CD4-positive, CD25-positive, alpha-beta regulatory T cell (primary cell): ENCODE measurements at regions not wholly inside any gene's neighbourhood (a gene's known extent, or its start where the extent isn't known, plus 50 kb on each side); places are given as distances from the start of the nearest gene placed in this dataset.

Experiments
- ATAC-seq, 2 donors: fragments of 150-1000 bp; cut with Tn5 transposase; one replicate each; pipeline ENCODE4 v1.10.0; 2021; ENCODE audit warnings: low read depth in 2 of 2, moderate number of reproducible peaks in 2 of 2, moderate library complexity in 1 of 2
- DNase-seq, 3 donors: peaks; one replicate each; pipeline versions ENCODE4 v3.0.0 to v3.0.0-alpha.2; 2012 to 2022; ENCODE audit warnings: mixed read lengths in 1 of 3
- H3K27ac ChIP-seq: one replicate; pipeline ENCODE4 v1.7.0; 2013; ENCODE audit warnings: mild to moderate bottlenecking, low read length; ENCODE audit not compliant: insufficient read depth, poor library complexity, severe bottlenecking
- H3K27me3 ChIP-seq: one replicate; pipeline ENCODE4 v1.7.0; 2013; ENCODE audit warnings: low read length; ENCODE audit not compliant: control insufficient read depth, insufficient read depth
- H3K36me3 ChIP-seq: one replicate; pipeline ENCODE4 v1.7.0; 2013; ENCODE audit warnings: mild to moderate bottlenecking, low read length, moderate library complexity; ENCODE audit not compliant: control insufficient read depth, insufficient read depth
- H3K4me1 ChIP-seq: 2 replicates; pipeline ENCODE4 v1.7.0; 2013; ENCODE audit warnings: mild to moderate bottlenecking, low read length; ENCODE audit not compliant: insufficient read depth, control insufficient read depth, poor library complexity, severe bottlenecking
- H3K4me3 ChIP-seq: one replicate; pipeline ENCODE4 v1.7.0; 2013; ENCODE audit warnings: low read depth, mild to moderate bottlenecking, low read length, moderate library complexity
- H3K9me3 ChIP-seq, 2 experiments: 1 replicate in 1 of 2; 2 replicates in 1 of 2; pipeline ENCODE4 v1.7.0; 2013; ENCODE audit warnings: low read length in 2 of 2, mild to moderate bottlenecking in 1 of 2, moderate library complexity in 1 of 2; ENCODE audit not compliant: control insufficient read depth in 2 of 2
- H3K27ac Mint-ChIP-seq, 3 donors: one replicate each; pipeline ENCODE4 v1.8.0; 2020 to 2022; ENCODE audit warnings: mild to moderate bottlenecking in 3 of 3, mixed read lengths in 3 of 3, moderate library complexity in 2 of 3
- H3K27me3 Mint-ChIP-seq: one replicate; pipeline ENCODE4 v1.8.0; 2022; ENCODE audit warnings: mild to moderate bottlenecking, mixed read lengths
- H3K36me3 Mint-ChIP-seq: one replicate; pipeline ENCODE4 v1.8.0; 2020; ENCODE audit warnings: mixed read lengths
- H3K4me1 Mint-ChIP-seq, 4 donors: one replicate each; pipeline ENCODE4 v1.8.0; 2020 to 2022; ENCODE audit warnings: mixed read lengths in 4 of 4, mild to moderate bottlenecking in 1 of 4
- H3K4me3 Mint-ChIP-seq, 4 donors: one replicate each; pipeline ENCODE4 v1.8.0; 2020 to 2022; ENCODE audit warnings: mild to moderate bottlenecking in 4 of 4, mixed read lengths in 4 of 4, moderate library complexity in 3 of 4
- H3K9me3 Mint-ChIP-seq, 7 donors: one replicate each; pipeline ENCODE4 v1.8.0; 2020 to 2022; ENCODE audit warnings: mixed read lengths in 7 of 7, mild to moderate bottlenecking in 3 of 7, moderate library complexity in 2 of 7

DNA sequence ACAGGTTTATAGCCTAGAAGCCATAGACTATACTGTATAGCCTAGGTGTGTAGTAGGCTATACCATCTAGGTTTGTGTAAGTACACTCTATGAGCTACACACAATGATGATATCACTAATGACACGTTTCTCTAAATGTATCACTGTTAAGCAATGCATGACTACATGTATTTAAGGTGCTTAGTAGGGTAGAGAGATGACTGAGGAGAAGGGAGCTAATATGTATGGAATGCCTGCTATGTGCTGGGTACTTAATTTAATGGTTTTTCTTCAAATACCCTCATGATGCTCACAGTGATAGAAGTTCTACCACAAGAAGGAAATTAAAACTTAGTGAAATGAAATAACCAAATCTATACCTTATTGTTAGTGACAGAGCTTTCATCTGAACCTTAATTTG, 1785.5 kb downstream of the EFNA5 start:
- no peaks in the 10 kb centered on the region for H3K36me3 Mint-ChIP-seq
- H3K27ac Mint-ChIP-seq: no peak overlapping the region
- Histone ChIP-seq H3K4me1 (no peaks in the 10 kb centered on the region), H3K27ac (no peak overlapping the region), H3K4me3 (no peak overlapping the region), H3K27me3 (no peaks in the 10 kb centered on the region), H3K9me3 (peaks cover 0 to 6% of the 10 kb centered on the region in 2 experiments), H3K36me3 (no peaks in the 10 kb centered on the region)
- H3K4me3 Mint-ChIP-seq: no peak overlapping the region
- no peaks in the 10 kb centered on the region for H3K27me3 Mint-ChIP-seq
- no peak for ATAC-seq
- H3K4me1 Mint-ChIP-seq: no peaks in the 10 kb centered on the region
- DNase-seq: no peak
- H3K9me3 Mint-ChIP-seq: peaks cover 3 to 13% (median 7%) of the 10 kb centered on the region in 7 donors

DNA sequence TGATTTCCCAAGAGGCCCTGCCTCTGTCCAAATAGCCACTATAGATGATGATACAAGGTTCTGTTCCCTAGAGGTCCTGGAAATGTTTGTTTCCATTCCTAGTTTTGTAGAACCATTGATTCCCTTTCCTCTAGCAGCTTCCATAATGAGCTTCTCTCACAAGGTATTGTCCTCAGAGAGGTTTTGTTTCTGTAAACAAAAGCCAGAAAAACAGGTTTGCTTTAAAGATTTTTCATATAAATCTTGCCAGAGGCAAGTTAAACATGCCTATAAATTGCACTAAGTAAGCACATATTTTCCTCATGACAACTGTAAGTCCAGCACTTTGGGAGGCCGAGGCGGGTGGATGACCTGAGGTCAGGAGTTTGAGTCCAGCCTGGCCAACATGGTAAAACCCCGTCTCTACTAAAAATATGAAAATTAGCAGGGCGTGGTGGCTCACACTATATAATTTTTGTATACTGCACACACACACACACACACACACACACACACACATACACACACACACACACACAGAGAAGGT, 1787.7 kb downstream of the EFNA5 start:
- peaks cover 3 to 13% (median 7%) of the 10 kb centered on the region in 7 donors for H3K9me3 Mint-ChIP-seq
- ATAC-seq (no peak), DNase-seq (no peak)
- no peaks in the 10 kb centered on the region for H3K27me3 Mint-ChIP-seq
- Histone ChIP-seq H3K4me1 (no peaks in the 10 kb centered on the region), H3K4me3 (no peak overlapping the region), H3K36me3 (no peaks in the 10 kb centered on the region), H3K27me3 (no peaks in the 10 kb centered on the region), H3K9me3 (peaks cover 0 to 6% of the 10 kb centered on the region in 2 experiments), H3K27ac (no peak overlapping the region)
- no peaks in the 10 kb centered on the region for H3K36me3 Mint-ChIP-seq
- H3K27ac Mint-ChIP-seq: no peak overlapping the region
- H3K4me1 Mint-ChIP-seq: no peaks in the 10 kb centered on the region
- no peak overlapping the region for H3K4me3 Mint-ChIP-seq

DNA sequence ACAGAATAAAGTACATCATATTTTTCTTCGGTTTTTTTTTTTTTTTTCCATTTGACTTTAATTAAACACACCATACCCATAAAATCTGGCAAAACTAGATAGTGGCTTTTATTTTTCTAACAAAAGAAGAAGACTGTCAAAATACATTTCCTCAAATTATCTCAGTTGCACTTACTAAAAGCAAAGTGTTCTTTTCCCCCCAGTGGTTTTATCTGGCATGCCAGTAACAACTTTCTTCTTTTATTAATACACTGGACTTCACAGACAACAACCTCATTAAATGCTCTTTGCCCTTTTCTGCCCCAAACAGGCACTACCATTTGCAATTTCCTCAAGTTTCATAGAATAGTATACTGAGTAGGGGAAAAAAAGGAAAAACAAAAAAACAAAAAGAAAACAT, 1792.3 kb downstream of the EFNA5 start:
- Histone ChIP-seq H3K4me1 (no peaks in the 10 kb centered on the region), H3K9me3 (peaks cover 2 to 3% of the 10 kb centered on the region in 2 experiments), H3K36me3 (no peaks in the 10 kb centered on the region), H3K27ac (no peak overlapping the region), H3K27me3 (no peaks in the 10 kb centered on the region), H3K4me3 (no peak overlapping the region)
- H3K4me1 Mint-ChIP-seq: no peaks in the 10 kb centered on the region
- no peaks in the 10 kb centered on the region for H3K27me3 Mint-ChIP-seq
- no peak for ATAC-seq
- H3K4me3 Mint-ChIP-seq: no peak overlapping the region
- H3K27ac Mint-ChIP-seq: no peak overlapping the region
- DNase-seq: no peak
- H3K9me3 Mint-ChIP-seq: peaks cover 0 to 8% (median 5%) of the 10 kb centered on the region in 7 donors
- no peaks in the 10 kb centered on the region for H3K36me3 Mint-ChIP-seq

DNA sequence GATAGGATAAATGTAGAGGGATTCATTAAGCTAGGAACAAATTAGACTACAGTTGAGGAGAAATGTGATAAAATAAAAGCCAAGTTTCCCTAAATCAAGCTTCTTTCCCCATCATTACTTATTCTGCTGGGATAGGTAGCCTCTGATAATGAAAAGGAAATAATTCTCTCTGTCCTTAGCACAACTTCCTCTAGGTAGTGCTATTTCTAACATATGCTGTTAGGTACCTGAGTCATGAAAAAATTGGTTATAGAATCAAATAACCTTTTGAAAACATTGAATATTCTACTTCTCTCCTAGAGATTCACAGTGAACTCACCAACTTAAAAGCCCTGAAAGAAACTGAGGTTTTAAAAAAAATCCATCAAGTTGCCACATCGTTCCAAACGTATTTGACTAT, 1793.1 kb downstream of the EFNA5 start:
- no peak for DNase-seq
- Mint-ChIP-seq H3K9me3 (peaks cover 0 to 16% (median 5%) of the 10 kb centered on the region in 7 donors), H3K27ac (no peak overlapping the region)

DNA sequence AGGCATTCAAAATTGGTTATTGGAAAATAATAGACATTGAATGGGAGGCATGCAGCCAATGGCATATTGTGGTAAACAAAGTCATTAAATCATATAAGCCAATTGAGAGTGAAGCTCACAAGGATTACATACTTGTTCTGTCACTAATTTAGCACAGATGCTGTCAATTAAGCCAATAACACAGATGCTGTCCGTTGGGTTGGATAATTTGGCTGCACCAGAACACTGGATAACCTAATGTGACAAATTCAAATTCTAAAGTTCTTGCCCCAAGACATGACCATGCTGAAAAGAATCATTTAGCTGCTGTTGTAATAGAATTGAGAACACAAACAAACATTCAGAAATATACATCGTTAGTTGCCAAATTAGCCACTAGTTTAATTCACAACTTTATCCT, 1796.4 kb downstream of the EFNA5 start:
- Mint-ChIP-seq H3K27ac (no peak overlapping the region), H3K36me3 (no peaks in the 10 kb centered on the region), H3K9me3 (peaks cover 0 to 17% (median 8%) of the 10 kb centered on the region in 7 donors), H3K27me3 (no peaks in the 10 kb centered on the region), H3K4me1 (no peaks in the 10 kb centered on the region), H3K4me3 (no peak overlapping the region)
- no peak for ATAC-seq
- H3K4me3 ChIP-seq: no peak overlapping the region
- H3K27me3 ChIP-seq: no peaks in the 10 kb centered on the region
- no peaks in the 10 kb centered on the region for H3K36me3 ChIP-seq
- peaks cover 0 to 10% of the 10 kb centered on the region in 2 experiments for H3K9me3 ChIP-seq
- no peak for DNase-seq
- no peaks in the 10 kb centered on the region for H3K4me1 ChIP-seq
- H3K27ac ChIP-seq: no peak overlapping the region

More for the DNA sequence above, 1793.1 kb downstream of the EFNA5 start:
- ATAC-seq: no peak
- Histone ChIP-seq H3K4me1 (no peaks in the 10 kb centered on the region), H3K27me3 (no peaks in the 10 kb centered on the region), H3K4me3 (no peak overlapping the region), H3K27ac (no peak overlapping the region), H3K36me3 (no peaks in the 10 kb centered on the region), H3K9me3 (peaks cover 0 to 4% of the 10 kb centered on the region in 2 experiments)
- no peaks in the 10 kb centered on the region for H3K36me3 Mint-ChIP-seq
- no peak overlapping the region for H3K4me3 Mint-ChIP-seq
- no peaks in the 10 kb centered on the region for H3K4me1 Mint-ChIP-seq
- H3K27me3 Mint-ChIP-seq: no peaks in the 10 kb centered on the region

DNA sequence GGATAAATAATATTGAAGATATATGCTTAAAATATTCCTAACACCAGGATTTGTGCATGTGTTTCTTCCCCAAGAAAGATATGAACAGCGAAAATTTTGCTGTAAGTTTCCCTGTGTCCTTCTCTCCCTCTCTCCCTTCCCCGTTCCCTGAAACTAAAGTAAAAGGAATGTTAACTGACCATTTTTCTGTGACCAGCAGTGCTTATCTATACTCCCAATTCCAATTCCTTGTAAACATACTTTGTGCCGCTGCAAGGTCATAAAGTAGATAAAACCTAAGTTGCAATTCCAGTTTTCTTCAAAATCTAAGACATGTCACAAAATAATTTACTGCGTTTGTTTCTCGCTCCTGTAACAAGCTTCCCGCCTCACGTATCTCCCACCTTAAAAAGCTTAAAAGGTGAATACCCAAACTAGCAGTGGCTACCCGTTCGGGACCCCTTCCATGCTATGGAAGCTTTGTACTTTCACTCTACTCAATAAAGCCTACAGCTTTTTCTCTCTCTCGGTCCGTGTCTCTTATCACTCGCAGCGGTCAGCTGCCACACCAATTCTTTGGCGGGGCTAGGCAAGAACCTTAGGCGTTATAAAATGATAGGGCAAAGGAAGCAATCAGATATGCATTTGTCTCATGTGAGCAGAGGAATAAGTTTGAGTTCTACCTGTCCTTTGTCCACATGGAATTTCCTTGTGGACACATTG, 1798.0 kb downstream of the EFNA5 start:
- ATAC-seq (no peak), DNase-seq (no peak)
- Mint-ChIP-seq H3K4me3 (no peak overlapping the region), H3K27me3 (no peaks in the 10 kb centered on the region), H3K4me1 (no peaks in the 10 kb centered on the region), H3K9me3 (peaks cover 0 to 17% (median 8%) of the 10 kb centered on the region in 7 donors), H3K27ac (no peak overlapping the region), H3K36me3 (no peaks in the 10 kb centered on the region)
- Histone ChIP-seq H3K4me3 (no peak overlapping the region), H3K27me3 (no peaks in the 10 kb centered on the region), H3K4me1 (no peaks in the 10 kb centered on the region), H3K27ac (no peak overlapping the region), H3K36me3 (no peaks in the 10 kb centered on the region), H3K9me3 (peaks cover 0 to 13% of the 10 kb centered on the region in 2 experiments)

DNA sequence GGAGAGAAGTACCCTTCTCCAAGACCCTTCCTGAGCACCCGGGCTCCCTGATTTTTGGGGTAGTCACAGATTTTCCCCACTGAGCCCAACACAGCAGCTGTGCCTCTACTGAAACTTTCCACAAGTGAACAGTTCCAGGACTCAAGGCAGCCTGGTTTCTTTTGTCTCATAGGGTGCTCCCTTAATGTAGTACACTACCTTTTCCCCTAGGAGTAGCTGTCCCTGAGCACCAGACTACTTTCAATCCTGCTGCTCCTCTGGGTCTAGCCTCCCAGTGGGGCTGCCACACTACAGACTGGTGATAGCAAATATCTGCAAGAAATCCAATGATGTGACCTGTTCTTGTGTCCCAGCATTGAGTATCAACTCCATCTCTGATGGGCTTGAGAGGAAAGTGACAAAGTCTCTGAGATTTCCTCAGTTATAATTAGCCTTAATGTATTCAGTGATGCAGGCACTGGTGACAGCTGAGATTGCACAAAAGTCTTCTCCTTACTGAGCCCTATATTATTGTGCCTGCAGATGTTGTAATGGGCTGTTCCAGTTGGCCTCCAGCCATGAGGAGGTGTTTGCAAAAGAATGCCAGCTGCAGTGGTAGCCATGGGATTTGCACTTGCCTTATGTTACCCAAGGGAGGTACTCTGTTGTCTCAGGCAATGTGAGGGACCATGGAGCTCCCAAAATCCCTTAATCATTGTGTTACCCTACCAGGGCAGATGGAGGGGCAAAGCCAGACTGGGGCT, 1802.5 kb downstream of the EFNA5 start:
- ATAC-seq (no peak), DNase-seq (no peak)
- H3K27me3 ChIP-seq: no peaks in the 10 kb centered on the region
- H3K36me3 ChIP-seq: no peaks in the 10 kb centered on the region
- Mint-ChIP-seq H3K36me3 (no peaks in the 10 kb centered on the region), H3K9me3 (peaks cover 0 to 29% (median 12%) of the 10 kb centered on the region in 7 donors), H3K27me3 (no peaks in the 10 kb centered on the region), H3K4me1 (peaks cover 0 to 6% (median 0%) of the 10 kb centered on the region in 4 donors), H3K4me3 (no peak overlapping the region), H3K27ac (no peak overlapping the region)
- no peak overlapping the region for H3K27ac ChIP-seq
- H3K9me3 ChIP-seq: peaks cover 0 to 10% of the 10 kb centered on the region in 2 experiments
- no peak overlapping the region for H3K4me3 ChIP-seq
- no peaks in the 10 kb centered on the region for H3K4me1 ChIP-seq
